HEK293 (cell line): ENCODE measurements at regions not wholly inside any gene's neighbourhood (a gene's known extent, or its start where the extent isn't known, plus 50 kb on each side); places are given as distances from the start of the nearest gene placed in this dataset.

ENCODE experiments used
- CTCF ChIA-PET: fragments of 350-600 bp; formaldehyde crosslinking; extraction: SDS; loops from one replicate; lab custom pipeline; 2021; ENCODE audit warnings: antibody characterized with exemption; lab: Yijun Ruan, JAX
- POLR2A ChIA-PET: fragments of 300-600 bp; formaldehyde crosslinking; extraction: SDS; loops from one replicate; lab custom pipeline; 2020; ENCODE audit warnings: antibody characterized with exemption, inconsistent platforms; lab: Yijun Ruan, JAX
- H3K27ac ChIP-seq: fragments of 200-500 bp; sonication (Bioruptor generic); 2 replicates; pipeline ENCODE4 v1.5.1; 2014; ENCODE audit warnings: low read depth, low read length, control low read depth, inconsistent platforms; ENCODE audit errors: extremely low read depth
- H3K36me3 ChIP-seq, 2 experiments: fragments of 200-500 bp in 1 of 2; sonication (Bioruptor generic) in 1 of 2; 1 replicate in 1 of 2; 2 replicates in 1 of 2; pipeline ENCODE4 v1.5.1; 2014 to 2017; ENCODE audit warnings: inconsistent platforms in 2 of 2, low read length in 2 of 2; ENCODE audit not compliant: control insufficient read depth in 2 of 2, insufficient read depth in 1 of 2
- H3K4me1 ChIP-seq: fragments of 200-500 bp; sonication (Bioruptor generic); 2 replicates; pipeline ENCODE4 v1.5.1; 2014; ENCODE audit warnings: mild to moderate bottlenecking, low read length, inconsistent platforms; ENCODE audit not compliant: control insufficient read depth, insufficient read depth
- H3K4me3 ChIP-seq: 2 replicates; pipeline ENCODE4 v1.5.1; 2011; ENCODE audit warnings: low read depth, mild to moderate bottlenecking, control low read depth, low read length, moderate library complexity
- H3K9me3 ChIP-seq: fragments of 200-500 bp; sonication (Bioruptor generic); 2 replicates; pipeline ENCODE4 v1.5.1; 2014; ENCODE audit warnings: low read depth, low read length, inconsistent platforms; ENCODE audit not compliant: control insufficient read depth, insufficient read depth
- MZF1 ChIP-seq: fragments of 450-650 bp; formaldehyde crosslinking; IDR thresholded peaks from 2 replicates; pipeline ENCODE4 v1.5.1; 2017; ENCODE audit warnings: missing biosample characterization, missing genetic modification characterization, borderline replicate concordance
- RBAK ChIP-seq: fragments of 450-650 bp; formaldehyde crosslinking; IDR thresholded peaks from 2 replicates; pipeline ENCODE4 v1.5.1; 2016; ENCODE audit warnings: missing biosample characterization, missing genetic modification characterization
- ZBTB17 ChIP-seq: fragments of 450-650 bp; formaldehyde crosslinking; IDR thresholded peaks from 2 replicates; pipeline ENCODE4 v1.5.1; 2016; ENCODE audit warnings: missing biosample characterization, missing genetic modification characterization
- ZBTB21 ChIP-seq: fragments of 450-650 bp; formaldehyde crosslinking; IDR thresholded peaks from 2 replicates; pipeline ENCODE4 v1.5.1; 2017; ENCODE audit warnings: missing biosample characterization, missing genetic modification characterization
- ZNF140 ChIP-seq: fragments of 450-650 bp; formaldehyde crosslinking; IDR thresholded peaks from 2 replicates; pipeline ENCODE4 v1.5.1; 2016; ENCODE audit warnings: missing biosample characterization, missing genetic modification characterization
- ZNF174 ChIP-seq: fragments of 450-650 bp; formaldehyde crosslinking; IDR thresholded peaks from 2 replicates; pipeline ENCODE4 v1.5.0; 2017; ENCODE audit warnings: missing biosample characterization, mild to moderate bottlenecking, missing genetic modification characterization
- ZNF626 ChIP-seq: fragments of 450-650 bp; sonication (Bioruptor Pico); formaldehyde crosslinking; IDR thresholded peaks from 2 replicates; pipeline ENCODE4 v1.5.1; 2018; ENCODE audit warnings: missing biosample characterization, missing genetic modification characterization, inconsistent platforms
- ZNF791 ChIP-seq: fragments of 450-650 bp; formaldehyde crosslinking; IDR thresholded peaks from 2 replicates; pipeline ENCODE4 v1.5.1; 2016; ENCODE audit warnings: missing biosample characterization, missing genetic modification characterization
- ZNF837 ChIP-seq: fragments of 450-650 bp; formaldehyde crosslinking; IDR thresholded peaks from 2 replicates; pipeline ENCODE4 v1.5.1; 2016; ENCODE audit warnings: missing biosample characterization, missing genetic modification characterization
- TF ChIP-seq, protein P1 (sequence below): fragments of 450-650 bp; formaldehyde crosslinking; optimal IDR thresholded peaks from 2 replicates; pipeline ENCODE3; 2016; ENCODE audit warnings: missing biosample characterization, mild to moderate bottlenecking, missing genetic modification characterization
- TF ChIP-seq, protein P2 (sequence below): fragments of 450-650 bp; formaldehyde crosslinking; IDR thresholded peaks from 2 replicates; pipeline ENCODE4; 2016; ENCODE audit warnings: missing biosample characterization, missing genetic modification characterization
- TF ChIP-seq, protein P3 (sequence below): fragments of 450-650 bp; formaldehyde crosslinking; IDR thresholded peaks from 2 replicates; pipeline ENCODE4 v1.5.1; 2017; ENCODE audit warnings: missing biosample characterization, missing genetic modification characterization
- TF ChIP-seq, protein P4 (sequence below): fragments of 450-650 bp; formaldehyde crosslinking; IDR thresholded peaks from 2 replicates; pipeline ENCODE4 v1.5.1; 2016; ENCODE audit warnings: missing biosample characterization, missing genetic modification characterization
- TF ChIP-seq, protein P5 (sequence below): fragments of 450-650 bp; formaldehyde crosslinking; IDR thresholded peaks from 2 replicates; pipeline ENCODE4 v1.5.1; 2016; ENCODE audit warnings: missing biosample characterization, missing genetic modification characterization
- TF ChIP-seq, protein P6 (sequence below): fragments of 450-650 bp; IDR thresholded peaks from 2 replicates; pipeline ENCODE4 v1.5.1; 2018; ENCODE audit warnings: missing biosample characterization, missing genetic modification characterization

DNA sequence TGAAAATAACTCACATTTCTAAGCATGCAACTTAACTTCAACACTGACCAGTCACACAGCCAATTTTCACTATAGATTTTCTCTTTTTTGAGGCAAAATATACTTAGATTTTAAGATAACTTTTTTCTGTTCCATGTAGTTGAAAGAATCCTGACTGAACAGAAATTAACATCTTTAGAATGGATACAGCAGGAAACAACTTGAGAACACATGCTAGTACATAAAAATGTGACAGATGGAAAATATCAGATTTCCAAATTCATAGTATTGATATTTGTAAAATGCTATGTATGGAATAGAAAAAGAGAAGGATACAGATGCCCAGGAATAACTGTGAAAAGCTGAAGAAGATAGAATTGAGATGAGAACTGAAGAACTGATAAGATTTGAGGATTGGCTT, 1270.6 kb downstream of the KCNT2 start (continued):
- TF ChIP-seq ZNF837 (tag by site-specific recombination): no peak
- TF ChIP-seq ZNF174: no peak
- TF ChIP-seq, protein P1, sequence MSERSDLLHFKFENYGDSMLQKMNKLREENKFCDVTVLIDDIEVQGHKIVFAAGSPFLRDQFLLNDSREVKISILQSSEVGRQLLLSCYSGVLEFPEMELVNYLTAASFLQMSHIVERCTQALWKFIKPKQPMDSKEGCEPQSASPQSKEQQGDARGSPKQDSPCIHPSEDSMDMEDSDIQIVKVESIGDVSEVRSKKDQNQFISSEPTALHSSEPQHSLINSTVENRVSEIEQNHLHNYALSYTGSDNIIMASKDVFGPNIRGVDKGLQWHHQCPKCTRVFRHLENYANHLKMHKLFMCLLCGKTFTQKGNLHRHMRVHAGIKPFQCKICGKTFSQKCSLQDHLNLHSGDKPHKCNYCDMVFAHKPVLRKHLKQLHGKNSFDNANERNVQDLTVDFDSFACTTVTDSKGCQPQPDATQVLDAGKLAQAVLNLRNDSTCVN (tag by site-specific recombination): no peak
- TF ChIP-seq ZNF140: no peak

DNA sequence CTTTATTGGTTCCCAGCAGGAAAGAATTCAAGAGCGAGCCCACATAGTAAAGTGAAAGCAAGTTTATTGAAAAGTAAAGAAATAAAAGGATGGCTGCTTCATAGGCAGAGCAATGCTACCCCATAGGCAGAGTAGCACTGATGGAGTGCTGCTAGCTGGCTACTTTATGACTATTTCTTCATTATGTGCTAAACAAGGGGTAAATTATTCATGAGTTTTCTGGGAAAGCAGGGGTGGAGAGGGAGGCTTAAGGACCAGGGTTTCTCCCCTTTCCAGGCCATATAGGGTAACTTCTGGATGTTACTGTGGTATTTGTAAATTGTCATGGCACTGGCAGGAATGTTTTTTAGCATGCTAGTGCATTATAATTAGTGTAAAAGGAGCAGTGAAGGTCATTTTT, 1271.4 kb downstream of the KCNT2 start:
- POLR2A ChIA-PET: no interaction called here
- Histone ChIP-seq H3K4me3 (no peak overlapping the region), H3K27ac (no peak overlapping the region), H3K9me3 (no peaks in the 10 kb centered on the region), H3K4me1 (no peaks in the 10 kb centered on the region), H3K36me3 (no peaks in the 10 kb centered on the region)
- TF ChIP-seq, protein P2, sequence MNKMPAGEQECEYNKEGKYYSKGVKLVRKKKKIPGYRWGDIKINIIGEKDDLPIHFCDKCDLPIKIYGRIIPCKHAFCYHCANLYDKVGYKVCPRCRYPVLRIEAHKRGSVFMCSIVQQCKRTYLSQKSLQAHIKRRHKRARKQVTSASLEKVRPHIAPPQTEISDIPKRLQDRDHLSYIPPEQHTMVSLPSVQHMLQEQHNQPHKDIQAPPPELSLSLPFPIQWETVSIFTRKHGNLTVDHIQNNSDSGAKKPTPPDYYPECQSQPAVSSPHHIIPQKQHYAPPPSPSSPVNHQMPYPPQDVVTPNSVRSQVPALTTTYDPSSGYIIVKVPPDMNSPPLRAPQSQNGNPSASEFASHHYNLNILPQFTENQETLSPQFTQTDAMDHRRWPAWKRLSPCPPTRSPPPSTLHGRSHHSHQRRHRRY: no peak
- TF ChIP-seq, protein P3, sequence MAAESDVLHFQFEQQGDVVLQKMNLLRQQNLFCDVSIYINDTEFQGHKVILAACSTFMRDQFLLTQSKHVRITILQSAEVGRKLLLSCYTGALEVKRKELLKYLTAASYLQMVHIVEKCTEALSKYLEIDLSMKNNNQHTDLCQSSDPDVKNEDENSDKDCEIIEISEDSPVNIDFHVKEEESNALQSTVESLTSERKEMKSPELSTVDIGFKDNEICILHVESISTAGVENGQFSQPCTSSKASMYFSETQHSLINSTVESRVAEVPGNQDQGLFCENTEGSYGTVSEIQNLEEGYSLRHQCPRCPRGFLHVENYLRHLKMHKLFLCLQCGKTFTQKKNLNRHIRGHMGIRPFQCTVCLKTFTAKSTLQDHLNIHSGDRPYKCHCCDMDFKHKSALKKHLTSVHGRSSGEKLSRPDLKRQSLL (tag by site-specific recombination): no peak
- TF ChIP-seq ZBTB21 (tag by site-specific recombination) (no peak), ZNF626 (tag by site-specific recombination) (no peak), ZBTB17 (no peak), MZF1 (tag by site-specific recombination) (no peak), RBAK (no peak)
- TF ChIP-seq, protein P4, sequence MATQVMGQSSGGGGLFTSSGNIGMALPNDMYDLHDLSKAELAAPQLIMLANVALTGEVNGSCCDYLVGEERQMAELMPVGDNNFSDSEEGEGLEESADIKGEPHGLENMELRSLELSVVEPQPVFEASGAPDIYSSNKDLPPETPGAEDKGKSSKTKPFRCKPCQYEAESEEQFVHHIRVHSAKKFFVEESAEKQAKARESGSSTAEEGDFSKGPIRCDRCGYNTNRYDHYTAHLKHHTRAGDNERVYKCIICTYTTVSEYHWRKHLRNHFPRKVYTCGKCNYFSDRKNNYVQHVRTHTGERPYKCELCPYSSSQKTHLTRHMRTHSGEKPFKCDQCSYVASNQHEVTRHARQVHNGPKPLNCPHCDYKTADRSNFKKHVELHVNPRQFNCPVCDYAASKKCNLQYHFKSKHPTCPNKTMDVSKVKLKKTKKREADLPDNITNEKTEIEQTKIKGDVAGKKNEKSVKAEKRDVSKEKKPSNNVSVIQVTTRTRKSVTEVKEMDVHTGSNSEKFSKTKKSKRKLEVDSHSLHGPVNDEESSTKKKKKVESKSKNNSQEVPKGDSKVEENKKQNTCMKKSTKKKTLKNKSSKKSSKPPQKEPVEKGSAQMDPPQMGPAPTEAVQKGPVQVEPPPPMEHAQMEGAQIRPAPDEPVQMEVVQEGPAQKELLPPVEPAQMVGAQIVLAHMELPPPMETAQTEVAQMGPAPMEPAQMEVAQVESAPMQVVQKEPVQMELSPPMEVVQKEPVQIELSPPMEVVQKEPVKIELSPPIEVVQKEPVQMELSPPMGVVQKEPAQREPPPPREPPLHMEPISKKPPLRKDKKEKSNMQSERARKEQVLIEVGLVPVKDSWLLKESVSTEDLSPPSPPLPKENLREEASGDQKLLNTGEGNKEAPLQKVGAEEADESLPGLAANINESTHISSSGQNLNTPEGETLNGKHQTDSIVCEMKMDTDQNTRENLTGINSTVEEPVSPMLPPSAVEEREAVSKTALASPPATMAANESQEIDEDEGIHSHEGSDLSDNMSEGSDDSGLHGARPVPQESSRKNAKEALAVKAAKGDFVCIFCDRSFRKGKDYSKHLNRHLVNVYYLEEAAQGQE (tag by site-specific recombination): no peak
- TF ChIP-seq, protein P5, sequence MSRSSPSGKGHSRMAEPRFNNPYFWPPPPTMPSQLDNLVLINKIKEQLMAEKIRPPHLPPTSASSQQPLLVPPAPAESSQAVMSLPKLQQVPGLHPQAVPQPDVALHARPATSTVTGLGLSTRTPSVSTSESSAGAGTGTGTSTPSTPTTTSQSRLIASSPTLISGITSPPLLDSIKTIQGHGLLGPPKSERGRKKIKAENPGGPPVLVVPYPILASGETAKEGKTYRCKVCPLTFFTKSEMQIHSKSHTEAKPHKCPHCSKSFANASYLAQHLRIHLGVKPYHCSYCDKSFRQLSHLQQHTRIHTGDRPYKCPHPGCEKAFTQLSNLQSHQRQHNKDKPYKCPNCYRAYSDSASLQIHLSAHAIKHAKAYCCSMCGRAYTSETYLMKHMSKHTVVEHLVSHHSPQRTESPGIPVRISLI (tag by site-specific recombination): no peak
- TF ChIP-seq, protein P6, sequence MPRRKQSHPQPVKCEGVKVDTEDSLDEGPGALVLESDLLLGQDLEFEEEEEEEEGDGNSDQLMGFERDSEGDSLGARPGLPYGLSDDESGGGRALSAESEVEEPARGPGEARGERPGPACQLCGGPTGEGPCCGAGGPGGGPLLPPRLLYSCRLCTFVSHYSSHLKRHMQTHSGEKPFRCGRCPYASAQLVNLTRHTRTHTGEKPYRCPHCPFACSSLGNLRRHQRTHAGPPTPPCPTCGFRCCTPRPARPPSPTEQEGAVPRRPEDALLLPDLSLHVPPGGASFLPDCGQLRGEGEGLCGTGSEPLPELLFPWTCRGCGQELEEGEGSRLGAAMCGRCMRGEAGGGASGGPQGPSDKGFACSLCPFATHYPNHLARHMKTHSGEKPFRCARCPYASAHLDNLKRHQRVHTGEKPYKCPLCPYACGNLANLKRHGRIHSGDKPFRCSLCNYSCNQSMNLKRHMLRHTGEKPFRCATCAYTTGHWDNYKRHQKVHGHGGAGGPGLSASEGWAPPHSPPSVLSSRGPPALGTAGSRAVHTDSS: no peak
- CTCF ChIA-PET: interaction anchor here (0.5 kb wide), 1 partner anchor 53 kb away, joined by 3 read pairs; no protein-coding TSS in a partner anchor

DNA sequence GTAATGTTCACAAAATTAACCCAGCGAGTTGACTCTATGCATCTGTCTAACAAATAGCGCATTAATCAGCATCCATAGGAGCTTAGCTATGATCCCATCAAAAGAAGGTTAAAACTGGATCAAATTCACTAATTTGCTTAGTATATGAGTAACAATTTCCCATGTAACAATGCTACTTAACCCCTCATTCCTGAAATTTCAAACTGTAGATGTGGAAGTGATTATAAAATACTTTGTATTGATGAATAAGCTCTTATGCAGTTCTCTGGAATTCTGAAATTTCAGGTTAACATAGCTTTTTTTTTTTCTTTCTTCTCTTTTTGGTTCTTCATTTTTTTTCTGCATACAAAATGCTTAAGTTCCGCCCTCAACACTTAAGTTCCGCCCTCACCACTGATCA, 1272.7 kb downstream of the KCNT2 start:
- TF ChIP-seq ZNF791 (tag by site-specific recombination): no peak
- H3K4me1 ChIP-seq: no peaks in the 10 kb centered on the region
- ChIA-PET CTCF (no interaction called here), POLR2A (no interaction called here)
- H3K9me3 ChIP-seq: no peaks in the 10 kb centered on the region
- no peak overlapping the region for H3K27ac ChIP-seq
- H3K4me3 ChIP-seq: no peak overlapping the region
- no peaks in the 10 kb centered on the region for H3K36me3 ChIP-seq
